Muscle of arm (tissue), 1 donor: ENCODE measurements at regions not wholly inside any gene's neighbourhood (a gene's known extent, or its start where the extent isn't known, plus 50 kb on each side); places are given as distances from the start of the nearest gene placed in this dataset.
"Not testable (repeated sequence)": the region's sequence is repeated elsewhere in the genome, so short reads cannot be mapped to it uniquely, and the experiment has no call there.

Experiments
- DNase-seq: peaks from one replicate; pipeline ENCODE4 v3.0.0-alpha.2; 2013

- DNase-seq: no peak
Measured at GRCh38 chr12:89227774-89228173, 124.5 kb downstream of the DUSP6 start.

- peak; percentile 27 for DNase-seq
Measured at GRCh38 chr12:89225808-89226411, 126.4 kb downstream of the DUSP6 start.

- DNase-seq: no peak
Measured at GRCh38 chr12:89225401-89225800, 126.9 kb downstream of the DUSP6 start.

- not testable (repeated sequence) for DNase-seq
Measured at GRCh38 chr12:89222580-89222979, 129.7 kb downstream of the DUSP6 start.

GRCh38 chr12:89217472-89217871, 134.8 kb downstream of the DUSP6 start:
- no peak for DNase-seq

- DNase-seq: no peak
Measured at GRCh38 chr12:89216211-89216952, 135.9 kb downstream of the DUSP6 start.

- DNase-seq: no peak
Measured at GRCh38 chr12:89215196-89215595, 137.1 kb downstream of the DUSP6 start.

- DNase-seq: no peak
Measured at GRCh38 chr12:89213747-89214146, 138.6 kb downstream of the DUSP6 start.

- no peak for DNase-seq
Measured at GRCh38 chr12:89213139-89213538, 139.2 kb downstream of the DUSP6 start.

- no peak for DNase-seq
Measured at GRCh38 chr12:89212339-89212771, 139.9 kb downstream of the DUSP6 start.

- no peak for DNase-seq
Measured at GRCh38 chr12:89211456-89211855, 140.8 kb downstream of the DUSP6 start.

- DNase-seq: no peak
Measured at GRCh38 chr12:89210277-89210676, 142.0 kb downstream of the DUSP6 start.

- no peak for DNase-seq
Measured at GRCh38 chr12:89208661-89209096, 143.6 kb downstream of the DUSP6 start.

- DNase-seq: no peak
Measured at GRCh38 chr12:89206390-89206789, 145.9 kb downstream of the DUSP6 start.

- no peak for DNase-seq
Measured at GRCh38 chr12:89205517-89205916, 146.8 kb downstream of the DUSP6 start.

- DNase-seq: no peak
Measured at GRCh38 chr12:89203144-89203543, 149.2 kb downstream of the DUSP6 start.

- no peak for DNase-seq
Measured at GRCh38 chr12:89200217-89200616, 152.1 kb downstream of the DUSP6 start.

- no peak for DNase-seq
Measured at GRCh38 chr12:89195470-89195869, 156.8 kb downstream of the DUSP6 start.

- no peak for DNase-seq
Measured at GRCh38 chr12:89194683-89195082, 157.6 kb downstream of the DUSP6 start.

GRCh38 chr12:89192429-89192828, 159.9 kb downstream of the DUSP6 start:
- DNase-seq: no peak

GRCh38 chr12:89191597-89191996, 160.7 kb downstream of the DUSP6 start:
- DNase-seq: not testable (repeated sequence)

GRCh38 chr12:89189448-89189847, 162.9 kb downstream of the DUSP6 start:
- DNase-seq: no peak

GRCh38 chr12:89187507-89187906, 164.8 kb downstream of the DUSP6 start:
- DNase-seq: no peak

- DNase-seq: no peak
Measured at GRCh38 chr12:89185889-89186288, 166.4 kb downstream of the DUSP6 start.
